ENCODE measurements at regions not wholly inside any gene's neighbourhood (a gene's known extent, or its start where the extent isn't known, plus 50 kb on each side); places are given as distances from the start of the nearest gene placed in this dataset.

DNA sequence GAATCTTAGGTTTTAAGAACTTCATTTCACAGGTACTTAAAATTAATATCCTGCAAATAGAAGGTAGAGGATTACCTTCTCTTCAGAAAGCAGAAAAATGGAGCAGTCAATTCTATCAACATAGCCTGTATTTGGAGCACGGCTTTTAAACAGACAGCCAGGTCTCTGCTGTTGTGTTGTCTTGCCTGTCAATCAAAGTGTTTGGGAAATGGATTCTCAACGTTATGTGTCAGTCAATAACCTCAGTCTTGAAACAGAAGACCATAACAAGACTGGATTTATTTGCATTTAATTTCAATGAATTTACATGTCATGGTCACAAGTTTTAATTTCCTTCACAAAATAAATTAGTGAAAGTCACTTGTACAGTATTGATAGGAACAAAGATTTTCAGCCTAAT lies 51.9 kb upstream of the KRR1 start:
- Histone ChIP-seq H3K9ac (ENCODE audit: low read length) (no peak overlapping the region), H3K27ac (ENCODE audit: low read length) (no peak overlapping the region), H3F3A (ENCODE audit: low read length, unreplicated experiment) (no peaks in the 10 kb centered on the region), H3K4me2 (ENCODE audit: low read length) (no peak overlapping the region), H3K9me2 (replicated peaks; ENCODE audit: low read length) (no peaks in the 10 kb centered on the region), H4K20me1 (ENCODE audit: low read length) (no peaks in the 10 kb centered on the region), H3K27me3 (ENCODE audit: low read length) (no peaks in the 10 kb centered on the region), H2AFZ (ENCODE audit: low read length) (no peak overlapping the region), H3K9me3 (ENCODE audit: low read length) (0 out of 2 replicates have a peak, but pooled peaks cover 9% of the 10 kb centered on the region), H3K36me3 (ENCODE audit: low read depth, low read length) (no peaks in the 10 kb centered on the region), H3K4me3 (ENCODE audit: low read length) (no peak overlapping the region), H3K79me2 (ENCODE audit: low read length) (no peaks in the 10 kb centered on the region), H3K4me1 (ENCODE audit: insufficient read depth, low read length) (no peaks in the 10 kb centered on the region; the same call in 1 of the 2 replicates)
- TF ChIP-seq EZH2phosphoT487 (IDR thresholded peaks at IDR 0.05; ENCODE audit: borderline replicate concordance, low read length) (no peak), EZH2 (IDR thresholded peaks at IDR 0.05; ENCODE audit: low read length, unreplicated experiment) (no peak)
- TF ChIP-seq, protein P1, sequence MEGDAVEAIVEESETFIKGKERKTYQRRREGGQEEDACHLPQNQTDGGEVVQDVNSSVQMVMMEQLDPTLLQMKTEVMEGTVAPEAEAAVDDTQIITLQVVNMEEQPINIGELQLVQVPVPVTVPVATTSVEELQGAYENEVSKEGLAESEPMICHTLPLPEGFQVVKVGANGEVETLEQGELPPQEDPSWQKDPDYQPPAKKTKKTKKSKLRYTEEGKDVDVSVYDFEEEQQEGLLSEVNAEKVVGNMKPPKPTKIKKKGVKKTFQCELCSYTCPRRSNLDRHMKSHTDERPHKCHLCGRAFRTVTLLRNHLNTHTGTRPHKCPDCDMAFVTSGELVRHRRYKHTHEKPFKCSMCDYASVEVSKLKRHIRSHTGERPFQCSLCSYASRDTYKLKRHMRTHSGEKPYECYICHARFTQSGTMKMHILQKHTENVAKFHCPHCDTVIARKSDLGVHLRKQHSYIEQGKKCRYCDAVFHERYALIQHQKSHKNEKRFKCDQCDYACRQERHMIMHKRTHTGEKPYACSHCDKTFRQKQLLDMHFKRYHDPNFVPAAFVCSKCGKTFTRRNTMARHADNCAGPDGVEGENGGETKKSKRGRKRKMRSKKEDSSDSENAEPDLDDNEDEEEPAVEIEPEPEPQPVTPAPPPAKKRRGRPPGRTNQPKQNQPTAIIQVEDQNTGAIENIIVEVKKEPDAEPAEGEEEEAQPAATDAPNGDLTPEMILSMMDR (conservative IDR thresholded peaks at IDR 0.05; ENCODE audit: low read depth, low read length) = no peak
- ATAC-seq (no peak), DNase-seq (no peak)
- intact Hi-C loops (cut with micrococcal nuclease) = loop anchor here (5.0 kb wide), 2 partner anchors 159 to 459 kb away; no protein-coding TSS in a partner anchor
- ChIA-PET POLR2A (ENCODE audit: unreplicated experiment) (no interaction called here), CTCF (no interaction called here)
- BruUV-seq (replicated peaks) = no TSS peak

DNA sequence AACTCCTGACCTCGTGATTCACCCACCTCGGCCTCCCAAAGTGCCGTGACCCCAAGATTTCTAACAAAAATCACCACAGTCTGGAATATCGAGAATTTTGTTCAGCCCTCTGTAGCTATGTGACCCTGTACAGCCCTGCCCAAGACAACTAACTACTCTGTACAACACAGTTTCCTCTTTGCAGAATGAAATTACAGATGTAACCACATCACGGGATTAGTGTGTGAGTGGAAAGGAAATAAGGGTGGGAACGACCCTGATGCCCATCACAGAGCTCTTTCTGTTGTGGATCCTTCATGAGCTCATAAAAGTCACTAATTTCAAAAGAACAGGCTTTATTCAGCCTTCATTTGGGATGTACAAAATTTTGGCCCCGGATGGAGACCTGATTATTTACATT lies 50.5 kb upstream of the KRR1 start:
- Histone ChIP-seq H3K79me2 (ENCODE audit: low read length) (no peaks in the 10 kb centered on the region), H3K27me3 (ENCODE audit: low read length) (no peaks in the 10 kb centered on the region), H4K20me1 (ENCODE audit: low read length) (no peaks in the 10 kb centered on the region), H3K36me3 (ENCODE audit: low read depth, low read length) (no peaks in the 10 kb centered on the region), H3K9ac (ENCODE audit: low read length) (no peak overlapping the region), H2AFZ (ENCODE audit: low read length) (no peak overlapping the region), H3K4me3 (ENCODE audit: low read length) (no peak overlapping the region), H3K9me2 (replicated peaks; ENCODE audit: low read length) (no peaks in the 10 kb centered on the region), H3K4me1 (ENCODE audit: insufficient read depth, low read length) (peaks cover under 1% of the 10 kb centered on the region), H3K9me3 (ENCODE audit: low read length) (0 out of 2 replicates have a peak, but pooled peaks cover 9% of the 10 kb centered on the region), H3F3A (ENCODE audit: low read length, unreplicated experiment) (no peaks in the 10 kb centered on the region), H3K27ac (ENCODE audit: low read length) (no peak overlapping the region), H3K4me2 (ENCODE audit: low read length) (no peak overlapping the region)
- BruUV-seq (replicated peaks) = no TSS peak
- no peak for DNase-seq
- CTCF ChIA-PET = no interaction called here
- intact Hi-C loops (cut with micrococcal nuclease) = loop anchor here (2.0 to 5.0 kb wide), 3 partner anchors 97 to 460 kb away; no protein-coding TSS in a partner anchor
- POLR2A ChIA-PET (ENCODE audit: unreplicated experiment) = no interaction called here
- no peak for ATAC-seq
- TF ChIP-seq, protein P1 (conservative IDR thresholded peaks at IDR 0.05; ENCODE audit: low read depth, low read length) = no peak
- no peak for TF ChIP-seq EZH2phosphoT487 (IDR thresholded peaks at IDR 0.05; ENCODE audit: borderline replicate concordance, low read length)
- no peak for TF ChIP-seq EZH2 (IDR thresholded peaks at IDR 0.05; ENCODE audit: low read length, unreplicated experiment)

Data from PC-3 (cell line).